ENCODE measurements at regions not wholly inside any gene's neighbourhood (a gene's known extent, or its start where the extent isn't known, plus 50 kb on each side); places are given as distances from the start of the nearest gene placed in this dataset.

DNA sequence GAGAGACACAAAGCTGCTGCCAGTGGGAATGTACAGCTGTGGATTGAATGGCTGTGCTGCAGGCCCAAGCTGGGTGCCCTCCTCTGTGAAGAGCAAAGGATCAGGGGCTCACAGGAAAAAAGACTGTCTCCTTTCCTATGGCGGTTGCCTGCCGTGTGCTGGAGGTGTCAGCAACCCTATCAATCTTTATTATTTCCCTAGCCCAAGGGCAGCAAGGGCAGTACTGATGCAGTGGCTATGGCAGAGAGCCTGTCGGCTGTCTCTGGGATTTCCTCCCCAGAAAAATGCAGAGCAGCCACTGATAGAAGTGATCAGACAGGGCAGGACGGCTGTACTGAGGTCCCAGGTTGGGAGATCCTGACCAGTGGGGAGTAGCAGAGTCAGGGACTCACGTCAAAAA, 117.3 kb upstream of the CDH12 start:
- ATAC-seq (ENCODE audit: low read depth) = no peak
- Mint-ChIP-seq H3K9me3 (peaks cover 19% of the 10 kb centered on the region), H3K4me1 (peaks cover 25% of the 10 kb centered on the region), H3K27ac (no peak overlapping the region), H3K27me3 (no peaks in the 10 kb centered on the region), H3K4me3 (no peak overlapping the region), H3K36me3 (ENCODE audit: low read depth) (no peaks in the 10 kb centered on the region)
- ChIA-PET POLR2A (no interaction called here), CTCF (no interaction called here)
- intact Hi-C loops (cut with micrococcal nuclease) = no loop called here
- TF ChIP-seq, protein P1, sequence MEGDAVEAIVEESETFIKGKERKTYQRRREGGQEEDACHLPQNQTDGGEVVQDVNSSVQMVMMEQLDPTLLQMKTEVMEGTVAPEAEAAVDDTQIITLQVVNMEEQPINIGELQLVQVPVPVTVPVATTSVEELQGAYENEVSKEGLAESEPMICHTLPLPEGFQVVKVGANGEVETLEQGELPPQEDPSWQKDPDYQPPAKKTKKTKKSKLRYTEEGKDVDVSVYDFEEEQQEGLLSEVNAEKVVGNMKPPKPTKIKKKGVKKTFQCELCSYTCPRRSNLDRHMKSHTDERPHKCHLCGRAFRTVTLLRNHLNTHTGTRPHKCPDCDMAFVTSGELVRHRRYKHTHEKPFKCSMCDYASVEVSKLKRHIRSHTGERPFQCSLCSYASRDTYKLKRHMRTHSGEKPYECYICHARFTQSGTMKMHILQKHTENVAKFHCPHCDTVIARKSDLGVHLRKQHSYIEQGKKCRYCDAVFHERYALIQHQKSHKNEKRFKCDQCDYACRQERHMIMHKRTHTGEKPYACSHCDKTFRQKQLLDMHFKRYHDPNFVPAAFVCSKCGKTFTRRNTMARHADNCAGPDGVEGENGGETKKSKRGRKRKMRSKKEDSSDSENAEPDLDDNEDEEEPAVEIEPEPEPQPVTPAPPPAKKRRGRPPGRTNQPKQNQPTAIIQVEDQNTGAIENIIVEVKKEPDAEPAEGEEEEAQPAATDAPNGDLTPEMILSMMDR (IDR thresholded peaks at IDR 0.05) = no peak
- DNase-seq = no peak

DNA sequence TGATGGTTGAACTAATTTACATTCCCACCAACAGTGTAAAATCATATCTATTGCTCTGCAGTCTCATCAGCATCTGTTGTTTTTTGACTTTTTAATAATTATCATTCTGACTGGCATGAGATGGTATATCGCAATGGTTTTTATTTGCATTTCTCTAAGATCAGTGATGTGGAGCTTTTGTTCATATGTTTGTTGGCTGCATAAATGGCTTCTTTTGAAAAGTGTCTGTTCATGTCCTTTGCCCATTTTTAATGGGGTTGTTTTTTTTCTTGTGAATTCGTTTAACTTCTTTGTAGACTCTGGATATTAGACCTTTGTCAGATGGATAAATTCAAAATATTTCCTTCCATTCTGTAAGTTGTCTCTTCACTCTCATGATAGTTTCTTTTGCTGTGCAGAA, 115.2 kb upstream of the CDH12 start:
- H3K9me3 Mint-ChIP-seq = peaks cover 18% of the 10 kb centered on the region

DNA sequence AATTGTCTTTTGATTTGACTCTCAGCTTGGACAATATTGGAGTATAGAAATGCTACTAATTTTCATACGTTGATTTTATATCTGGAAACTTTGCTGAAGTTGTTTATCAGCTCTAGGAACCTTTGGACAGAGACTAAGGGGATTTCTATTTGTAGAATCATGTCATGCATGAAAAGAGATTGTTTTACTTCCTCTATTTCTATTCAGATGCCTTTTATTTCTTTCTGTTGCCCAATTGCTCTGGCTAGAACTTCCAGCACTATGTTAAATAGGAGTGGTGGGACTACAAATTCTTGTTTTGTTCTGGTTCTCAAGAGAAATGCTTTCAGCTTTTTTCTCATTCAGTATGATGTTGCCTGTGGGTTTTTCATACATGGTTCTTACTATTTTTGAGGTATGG, 112.8 kb upstream of the CDH12 start:
- Mint-ChIP-seq H3K27ac (peak overlapping the region; percentile 32), H3K4me1 (peaks cover 37% of the 10 kb centered on the region), H3K36me3 (ENCODE audit: low read depth) (no peaks in the 10 kb centered on the region), H3K9me3 (peaks cover 20% of the 10 kb centered on the region), H3K27me3 (no peaks in the 10 kb centered on the region), H3K4me3 (peak overlapping the region; percentile 41)
- intact Hi-C loops (cut with micrococcal nuclease) = no loop called here
- peak; percentile 61 for ATAC-seq (ENCODE audit: low read depth)
- CTCF ChIA-PET = no interaction called here
- DNase-seq = no peak
- TF ChIP-seq, protein P1 (IDR thresholded peaks at IDR 0.05) = no peak
- POLR2A ChIA-PET = no interaction called here

More for the DNA sequence above, 115.2 kb upstream of the CDH12 start:
- ChIA-PET POLR2A (no interaction called here), CTCF (no interaction called here)
- no peaks in the 10 kb centered on the region for H3K27me3 Mint-ChIP-seq
- no peak overlapping the region for H3K27ac Mint-ChIP-seq
- intact Hi-C loops (cut with micrococcal nuclease) = no loop called here
- ATAC-seq (ENCODE audit: low read depth) (no peak), DNase-seq (no peak)
- H3K4me3 Mint-ChIP-seq = no peak overlapping the region
- TF ChIP-seq, protein P1 (IDR thresholded peaks at IDR 0.05) = no peak
- peaks cover 40% of the 10 kb centered on the region for H3K4me1 Mint-ChIP-seq
- no peaks in the 10 kb centered on the region for H3K36me3 Mint-ChIP-seq (ENCODE audit: low read depth)

- ChIA-PET CTCF (no interaction called here), POLR2A (no interaction called here)
- DNase-seq = no peak
- no peaks in the 10 kb centered on the region for H3K27me3 Mint-ChIP-seq
- H3K36me3 Mint-ChIP-seq (ENCODE audit: low read depth) = no peaks in the 10 kb centered on the region
- H3K4me1 Mint-ChIP-seq = peaks cover 37% of the 10 kb centered on the region
- no peak overlapping the region for H3K27ac Mint-ChIP-seq
- H3K4me3 Mint-ChIP-seq = peak overlapping the region; percentile 4
- TF ChIP-seq, protein P1 (IDR thresholded peaks at IDR 0.05) = no peak
- intact Hi-C loops (cut with micrococcal nuclease) = no loop called here
- peaks cover 19% of the 10 kb centered on the region for H3K9me3 Mint-ChIP-seq
- ATAC-seq (ENCODE audit: low read depth) = no peak
Measured at GRCh38 chr5:22964632-22965031, 111.5 kb upstream of the CDH12 start.

DNA sequence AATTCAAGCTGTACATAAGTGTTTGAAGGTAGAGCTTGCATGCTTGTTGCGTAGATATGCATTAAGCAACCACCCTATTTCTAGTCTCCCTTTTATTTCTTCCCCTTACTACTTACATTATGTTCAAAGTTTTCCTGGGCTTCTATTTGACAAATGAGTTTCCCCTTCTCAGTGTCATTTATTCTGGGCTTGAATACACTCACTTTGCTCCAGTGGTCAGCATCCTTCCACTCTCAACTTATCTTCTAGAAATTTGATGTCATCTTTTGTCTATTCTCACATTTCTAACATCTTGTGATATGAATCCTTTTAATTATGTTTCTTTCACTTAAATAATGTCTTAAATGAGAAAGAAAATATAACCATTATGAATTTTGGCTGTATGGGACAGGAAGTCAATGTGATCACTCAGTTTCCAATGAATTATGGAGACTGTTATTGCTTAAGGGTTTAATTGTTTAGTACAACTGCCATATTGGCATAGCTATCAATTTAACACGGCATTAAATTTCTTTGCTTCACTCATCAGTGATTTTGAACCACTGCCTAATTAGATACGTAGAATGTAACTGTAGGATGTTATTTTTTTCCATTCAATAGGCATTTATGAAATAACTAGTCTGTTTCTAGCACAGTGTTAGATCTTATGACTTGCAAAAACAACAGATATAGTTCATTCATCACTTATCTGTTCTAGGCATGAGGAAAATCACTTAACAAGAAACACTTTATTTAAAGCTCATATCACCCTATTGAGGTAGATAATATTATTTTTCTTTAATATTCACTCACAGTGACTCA, 105.5 kb upstream of the CDH12 start:
- ChIA-PET CTCF (no interaction called here), POLR2A (no interaction called here)
- ATAC-seq (ENCODE audit: low read depth) (no peak), DNase-seq (no peak)
- TF ChIP-seq, protein P1 (IDR thresholded peaks at IDR 0.05) = no peak
- Mint-ChIP-seq H3K4me3 (no peak overlapping the region), H3K27ac (no peak overlapping the region), H3K36me3 (ENCODE audit: low read depth) (no peaks in the 10 kb centered on the region), H3K27me3 (no peaks in the 10 kb centered on the region), H3K4me1 (no peaks in the 10 kb centered on the region), H3K9me3 (peaks cover 2% of the 10 kb centered on the region)
- intact Hi-C loops (cut with micrococcal nuclease) = no loop called here

All from activated B cell treated with CpG ODN at 0.5 μM for 24 hours (primary cell).